Tibial artery (tissue), 4 donors: ENCODE measurements at regions not wholly inside any gene's neighbourhood (a gene's known extent, or its start where the extent isn't known, plus 50 kb on each side); places are given as distances from the start of the nearest gene placed in this dataset.

Source experiments
- DNase-seq, 2 donors: peaks; one replicate each; pipeline ENCODE4 v3.0.0-alpha.2; 2019
- H3K27ac ChIP-seq, 2 donors: fragments of 200-600 bp; sonication (generic) in 1 of 2; 1 replicate in 1 of 2; 2 replicates in 1 of 2; pipeline ENCODE4 v1.5.1; 2018 to 2019; ENCODE audit warnings: mild to moderate bottlenecking in 1 of 2
- H3K27me3 ChIP-seq, 2 donors: fragments of 200-600 bp; sonication (generic) in 1 of 2; one replicate each; pipeline versions ENCODE4 v1.5.1 to v1.6.0; 2016 to 2019
- H3K36me3 ChIP-seq, 3 donors: fragments of 200-600 bp; sonication (generic) in 2 of 3; one replicate each; pipeline ENCODE4 v1.5.1; 2016 to 2019; ENCODE audit warnings: mild to moderate bottlenecking in 2 of 3
- H3K4me1 ChIP-seq, 4 donors: fragments of 200-600 bp; sonication (generic) in 2 of 4; 1 replicate in 3 of 4; 2 replicates in 1 of 4; pipeline ENCODE4 v1.5.1; 2016 to 2019
- H3K4me3 ChIP-seq, 2 donors: fragments of 200-600 bp; sonication (generic) in 1 of 2; 1 replicate in 1 of 2; 2 replicates in 1 of 2; pipeline ENCODE4 v1.5.1; 2018 to 2019; ENCODE audit warnings: mild to moderate bottlenecking in 2 of 2
- H3K9me3 ChIP-seq, 3 donors: fragments of 200-600 bp; sonication (generic) in 1 of 3; one replicate each; pipeline ENCODE4 v1.5.1; 2016 to 2019
- intact Hi-C: fragments of 100-400 bp; cut with DNase I; formaldehyde crosslinking; loops from one replicate; pipeline ENCODE4 v1.15.0; 2023; ENCODE audit warnings: low total_unique reads
- TF ChIP-seq, protein P1 (sequence below), 2 experiments: fragments of 200-600 bp in 1 of 2; fragments of 450-650 bp in 1 of 2; IDR thresholded peaks; one replicate each; pipeline ENCODE4 v1.5.1; 2017 to 2019; ENCODE audit warnings: antibody characterized with exemption in 2 of 2, mild to moderate bottlenecking in 1 of 2, moderate library complexity in 1 of 2

- Histone ChIP-seq H3K9me3 (peaks cover 0 to 6% (median 0%) of the 10 kb centered on the region in 3 donors), H3K27ac (no peak overlapping the region), H3K36me3 (no peaks in the 10 kb centered on the region), H3K4me3 (no peak overlapping the region), H3K27me3 (no peaks in the 10 kb centered on the region), H3K4me1 (no peaks in the 10 kb centered on the region)
- intact Hi-C loops, result no loop called here
- no peak for DNase-seq
- TF ChIP-seq, protein P1, sequence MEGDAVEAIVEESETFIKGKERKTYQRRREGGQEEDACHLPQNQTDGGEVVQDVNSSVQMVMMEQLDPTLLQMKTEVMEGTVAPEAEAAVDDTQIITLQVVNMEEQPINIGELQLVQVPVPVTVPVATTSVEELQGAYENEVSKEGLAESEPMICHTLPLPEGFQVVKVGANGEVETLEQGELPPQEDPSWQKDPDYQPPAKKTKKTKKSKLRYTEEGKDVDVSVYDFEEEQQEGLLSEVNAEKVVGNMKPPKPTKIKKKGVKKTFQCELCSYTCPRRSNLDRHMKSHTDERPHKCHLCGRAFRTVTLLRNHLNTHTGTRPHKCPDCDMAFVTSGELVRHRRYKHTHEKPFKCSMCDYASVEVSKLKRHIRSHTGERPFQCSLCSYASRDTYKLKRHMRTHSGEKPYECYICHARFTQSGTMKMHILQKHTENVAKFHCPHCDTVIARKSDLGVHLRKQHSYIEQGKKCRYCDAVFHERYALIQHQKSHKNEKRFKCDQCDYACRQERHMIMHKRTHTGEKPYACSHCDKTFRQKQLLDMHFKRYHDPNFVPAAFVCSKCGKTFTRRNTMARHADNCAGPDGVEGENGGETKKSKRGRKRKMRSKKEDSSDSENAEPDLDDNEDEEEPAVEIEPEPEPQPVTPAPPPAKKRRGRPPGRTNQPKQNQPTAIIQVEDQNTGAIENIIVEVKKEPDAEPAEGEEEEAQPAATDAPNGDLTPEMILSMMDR (IDR thresholded peaks at IDR 0.05), result no peak
Measured at GRCh38 chr13:80177327-80177726, 163.6 kb downstream of the SPRY2 start.

- TF ChIP-seq, protein P1 (IDR thresholded peaks at IDR 0.05), result no peak
- peak in 1 of 2 donors; percentile 61 for DNase-seq
- intact Hi-C loops, result no loop called here
- no peaks in the 10 kb centered on the region for H3K27me3 ChIP-seq
- H3K27ac ChIP-seq, result no peak overlapping the region
- no peaks in the 10 kb centered on the region for H3K36me3 ChIP-seq
- peaks cover 0 to 6% (median 0%) of the 10 kb centered on the region in 3 donors for H3K9me3 ChIP-seq
- no peak overlapping the region for H3K4me3 ChIP-seq
- no peaks in the 10 kb centered on the region for H3K4me1 ChIP-seq
Measured at GRCh38 chr13:80173224-80173623, 167.7 kb downstream of the SPRY2 start.

GRCh38 chr13:80171096-80171495 is 169.8 kb downstream of the SPRY2 start:
- no peaks in the 10 kb centered on the region for H3K27me3 ChIP-seq
- TF ChIP-seq, protein P1 (IDR thresholded peaks at IDR 0.05), result no peak
- no peak overlapping the region for H3K4me3 ChIP-seq
- no peak for DNase-seq
- peaks cover 0 to 6% (median 0%) of the 10 kb centered on the region in 3 donors for H3K9me3 ChIP-seq
- no peaks in the 10 kb centered on the region for H3K4me1 ChIP-seq
- H3K27ac ChIP-seq, result no peak overlapping the region
- H3K36me3 ChIP-seq, result no peaks in the 10 kb centered on the region
- intact Hi-C loops, result no loop called here

DNA sequence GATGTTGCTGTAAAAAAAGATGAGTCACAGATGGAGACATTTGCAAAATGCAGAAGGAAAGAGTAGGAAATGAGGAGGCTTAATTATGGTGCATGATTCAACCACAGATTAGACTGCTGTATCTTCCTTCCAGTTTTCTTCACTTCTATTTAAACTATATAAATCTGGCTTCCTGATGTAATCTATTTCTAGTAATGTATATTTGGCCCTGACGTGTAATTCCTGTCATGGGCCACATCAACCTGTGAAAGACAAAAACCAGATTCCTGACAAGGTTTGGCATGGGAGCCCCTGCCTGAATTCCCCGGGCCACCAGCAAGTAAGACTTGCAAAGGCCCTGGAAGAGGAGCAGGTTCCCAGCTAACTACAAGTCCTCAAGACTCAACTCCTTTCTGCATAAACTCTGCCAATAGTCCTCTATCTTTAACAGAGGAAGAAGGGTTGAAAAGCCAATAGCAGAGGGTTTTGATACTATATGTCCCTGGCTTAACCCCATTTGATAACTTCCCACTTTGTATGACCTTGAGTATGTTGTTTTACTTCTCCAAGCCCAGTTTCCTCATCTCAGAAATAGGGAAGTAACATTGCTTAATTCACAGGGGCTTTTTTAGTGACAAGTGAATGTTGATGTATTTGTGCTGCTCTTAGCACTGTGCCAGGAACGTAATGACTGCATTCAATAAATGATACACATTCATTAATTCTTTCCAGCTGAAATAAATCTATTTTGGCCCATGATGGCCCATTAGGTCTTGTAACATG is 172.7 kb downstream of the SPRY2 start:
- H3K9me3 ChIP-seq, result no peaks in the 10 kb centered on the region
- H3K27me3 ChIP-seq, result no peaks in the 10 kb centered on the region
- no peak overlapping the region for H3K4me3 ChIP-seq
- H3K27ac ChIP-seq, result no peak overlapping the region
- intact Hi-C loops, result no loop called here
- H3K4me1 ChIP-seq, result no peaks in the 10 kb centered on the region
- DNase-seq, result no peak
- H3K36me3 ChIP-seq, result no peaks in the 10 kb centered on the region
- TF ChIP-seq, protein P1 (IDR thresholded peaks at IDR 0.05), result no peak

DNA sequence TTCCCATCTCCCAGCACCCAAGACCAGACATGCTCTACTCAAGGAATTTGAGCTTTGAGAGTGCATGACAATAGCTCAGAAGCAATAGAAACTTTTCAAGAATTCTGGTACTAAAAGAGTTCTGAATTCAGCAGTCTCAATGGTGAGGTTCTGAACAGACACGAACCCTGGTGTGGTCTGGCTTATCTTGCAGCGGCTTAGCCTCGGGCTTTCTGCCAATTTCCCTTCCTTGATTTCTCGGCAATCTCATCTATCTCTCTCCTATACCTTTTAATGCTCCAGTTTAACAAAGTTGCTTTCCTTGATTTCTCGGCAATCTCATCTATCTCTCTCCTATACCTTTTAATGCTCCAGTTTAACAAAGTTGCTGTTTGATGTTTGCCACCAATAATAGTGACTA is 174.6 kb downstream of the SPRY2 start:
- Histone ChIP-seq H3K27ac (no peak overlapping the region), H3K4me3 (no peak overlapping the region), H3K4me1 (no peaks in the 10 kb centered on the region), H3K9me3 (no peaks in the 10 kb centered on the region), H3K36me3 (no peaks in the 10 kb centered on the region), H3K27me3 (no peaks in the 10 kb centered on the region)
- no peak for DNase-seq
- TF ChIP-seq, protein P1 (IDR thresholded peaks at IDR 0.05), result no peak
- intact Hi-C loops, result no loop called here
